ENCODE measurements at regions not wholly inside any gene's neighbourhood (a gene's known extent, or its start where the extent isn't known, plus 50 kb on each side); places are given as distances from the start of the nearest gene placed in this dataset.

GRCh38 chr2:155372969-155373368, 674.5 kb downstream of the KCNJ3 start:
- Histone ChIP-seq H3T11ph (ENCODE audit: low read length) (no peak overlapping the region), H3K9ac (ENCODE audit: extremely low read depth, insufficient read length, low read length) (no peak overlapping the region), H3K4ac (ENCODE audit: low read depth, low read length) (no peak overlapping the region), H2BK20ac (ENCODE audit: low read depth, low read length, poor library complexity, severe bottlenecking) (no peak overlapping the region), H3K4me2 (ENCODE audit: insufficient read depth, insufficient read length, low read length) (no peak overlapping the region), H4K8ac (replicated peaks; ENCODE audit: insufficient read length, low read depth, low read length) (no peak overlapping the region), H2BK5ac (ENCODE audit: insufficient read length, low read length) (no peak overlapping the region), H3K27me3 (ENCODE audit: insufficient read depth, low read length) (no peaks in the 10 kb centered on the region), H3K79me2 (ENCODE audit: insufficient read depth, low read length) (no peaks in the 10 kb centered on the region), H2AK5ac (ENCODE audit: insufficient read length, low read length) (no peak overlapping the region), H3K18ac (ENCODE audit: insufficient read length, low read depth, low read length) (no peak overlapping the region), H2BK120ac (ENCODE audit: low read depth, low read length, poor library complexity, severe bottlenecking) (no peak overlapping the region), H3K23me2 (ENCODE audit: insufficient read length, low read depth, low read length, poor library complexity, severe bottlenecking) (no peaks in the 10 kb centered on the region), H3K56ac (ENCODE audit: insufficient read length, low read depth, low read length) (no peak overlapping the region), H4K5ac (ENCODE audit: insufficient read length, low read depth, low read length) (no peak overlapping the region), H2BK15ac (ENCODE audit: low read depth, low read length) (no peak overlapping the region), H4K91ac (ENCODE audit: insufficient read length, low read depth, low read length) (no peak overlapping the region), H3K79me1 (ENCODE audit: insufficient read depth, low read depth, low read length, poor library complexity, severe bottlenecking) (no peaks in the 10 kb centered on the region), H3K23ac (ENCODE audit: insufficient read length, low read depth, low read length) (no peak overlapping the region), H3K14ac (ENCODE audit: insufficient read depth, low read length) (no peak overlapping the region), H2AFZ (ENCODE audit: low read length) (no peak overlapping the region), H3K9me3 (ENCODE audit: control insufficient read depth, low read depth, low read length) (no peaks in the 10 kb centered on the region), H2BK12ac (ENCODE audit: insufficient read length, low read depth, low read length) (no peak overlapping the region), H3K27ac (ENCODE audit: insufficient read length, low read depth, low read length) (no peak overlapping the region), H4K20me1 (ENCODE audit: control insufficient read depth, insufficient read depth, insufficient read length) (no peaks in the 10 kb centered on the region), H3K4me1 (ENCODE audit: insufficient read depth, low read length) (no peaks in the 10 kb centered on the region)
- WGBS (ENCODE audit: extremely low coverage, insufficient read length, low lambda C conversion rate), result no CpG with 5 or more reads among the region's 2 CpGs
- Mint-ChIP-seq H3K4me3 (no peak overlapping the region), H3K27me3 (ENCODE audit: low read depth) (no peaks in the 10 kb centered on the region), H3K4me1 (no peaks in the 10 kb centered on the region), H3K9me3 (no peaks in the 10 kb centered on the region), H3K36me3 (ENCODE audit: insufficient read depth in 1 of 3, low read depth in 3 of 3) (no peaks in the 10 kb centered on the region), H3K27ac (no peak overlapping the region)
- DNase-seq, result no peak
- peak; percentile 73 for TF ChIP-seq CTCF (conservative IDR thresholded peaks at IDR 0.05)

Data from H9 (cell line).